ENCODE measurements at regions not wholly inside any gene's neighbourhood (a gene's known extent, or its start where the extent isn't known, plus 50 kb on each side); places are given as distances from the start of the nearest gene placed in this dataset.
"Not testable (repeated sequence)": the region's sequence is repeated elsewhere in the genome, so short reads cannot be mapped to it uniquely, and the experiment has no call there.

DNA sequence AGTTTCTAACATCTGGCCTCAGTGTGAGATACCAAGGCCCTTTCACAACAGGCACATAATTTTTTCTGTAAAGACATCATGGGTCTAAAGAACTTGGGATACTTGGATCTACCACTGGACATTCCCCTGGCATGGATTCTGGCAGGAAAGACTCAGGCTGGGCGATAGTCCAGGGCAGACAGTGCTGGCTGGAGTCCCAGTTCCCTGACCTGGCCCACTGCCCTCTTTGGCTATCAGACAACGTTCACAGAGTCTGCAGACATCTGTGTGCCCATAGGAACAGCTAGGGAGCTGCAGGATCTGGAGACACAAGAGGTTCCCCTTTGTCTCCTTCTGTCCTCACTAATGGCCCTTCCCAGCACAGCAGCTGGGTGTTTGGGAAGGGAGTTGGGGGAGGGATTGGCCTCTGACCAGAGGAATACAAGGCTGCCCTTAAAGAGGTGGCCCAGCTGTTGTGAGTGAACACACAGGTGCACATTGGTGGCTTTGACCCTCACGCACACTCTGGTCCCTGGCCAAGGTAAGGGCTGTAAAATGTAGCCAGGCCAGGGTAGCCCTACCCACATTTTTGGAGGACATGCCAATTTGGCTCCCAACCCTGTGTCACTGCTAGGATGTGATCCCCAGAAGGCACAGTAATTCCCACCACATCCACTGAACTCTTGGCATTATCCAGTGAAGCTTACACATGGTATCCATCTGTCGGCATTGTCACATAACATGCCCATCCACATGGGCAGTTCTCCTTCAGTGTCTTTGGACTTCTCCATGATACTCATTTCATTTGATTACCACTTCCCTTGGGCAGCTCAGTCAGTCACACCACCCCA, 72.3 kb downstream of the SOX3 start:
- no peaks in the 10 kb centered on the region for H3K9me3 Mint-ChIP-seq (ENCODE audit: unreplicated experiment)

DNA sequence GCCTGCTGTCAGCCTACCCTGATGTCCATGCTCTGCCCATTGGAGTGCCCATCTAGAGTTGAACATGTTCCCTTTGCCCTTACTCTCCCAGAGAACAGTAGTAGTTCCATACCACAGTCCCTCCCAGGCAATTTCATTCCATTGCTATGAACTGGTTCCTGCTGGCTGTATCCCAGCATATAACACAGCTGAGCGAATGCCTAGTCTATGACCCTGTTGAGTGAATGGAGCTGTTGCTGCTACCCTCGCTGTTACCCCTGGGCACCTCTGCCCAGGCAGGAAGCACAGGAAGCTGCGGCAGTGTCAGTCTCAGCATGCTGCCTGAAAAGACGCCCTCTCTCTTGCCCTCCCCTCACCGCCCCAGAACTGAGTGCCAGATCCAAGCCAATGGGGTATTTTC, 73.3 kb downstream of the SOX3 start:
- H3K4me1 Mint-ChIP-seq (ENCODE audit: low read depth, unreplicated experiment), result no peaks in the 10 kb centered on the region
- H3K27me3 Mint-ChIP-seq (ENCODE audit: unreplicated experiment), result no peaks in the 10 kb centered on the region
- no peaks in the 10 kb centered on the region for H3K9me3 Mint-ChIP-seq (ENCODE audit: unreplicated experiment)
- no peak overlapping the region for H3K4me3 Mint-ChIP-seq (ENCODE audit: unreplicated experiment)
- TF ChIP-seq, protein P1, sequence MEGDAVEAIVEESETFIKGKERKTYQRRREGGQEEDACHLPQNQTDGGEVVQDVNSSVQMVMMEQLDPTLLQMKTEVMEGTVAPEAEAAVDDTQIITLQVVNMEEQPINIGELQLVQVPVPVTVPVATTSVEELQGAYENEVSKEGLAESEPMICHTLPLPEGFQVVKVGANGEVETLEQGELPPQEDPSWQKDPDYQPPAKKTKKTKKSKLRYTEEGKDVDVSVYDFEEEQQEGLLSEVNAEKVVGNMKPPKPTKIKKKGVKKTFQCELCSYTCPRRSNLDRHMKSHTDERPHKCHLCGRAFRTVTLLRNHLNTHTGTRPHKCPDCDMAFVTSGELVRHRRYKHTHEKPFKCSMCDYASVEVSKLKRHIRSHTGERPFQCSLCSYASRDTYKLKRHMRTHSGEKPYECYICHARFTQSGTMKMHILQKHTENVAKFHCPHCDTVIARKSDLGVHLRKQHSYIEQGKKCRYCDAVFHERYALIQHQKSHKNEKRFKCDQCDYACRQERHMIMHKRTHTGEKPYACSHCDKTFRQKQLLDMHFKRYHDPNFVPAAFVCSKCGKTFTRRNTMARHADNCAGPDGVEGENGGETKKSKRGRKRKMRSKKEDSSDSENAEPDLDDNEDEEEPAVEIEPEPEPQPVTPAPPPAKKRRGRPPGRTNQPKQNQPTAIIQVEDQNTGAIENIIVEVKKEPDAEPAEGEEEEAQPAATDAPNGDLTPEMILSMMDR (IDR thresholded peaks at IDR 0.05; ENCODE audit: partially characterized antibody, unreplicated experiment), result no peak
- no peaks in the 10 kb centered on the region for H3K36me3 Mint-ChIP-seq (ENCODE audit: unreplicated experiment)
- H3K27ac Mint-ChIP-seq (ENCODE audit: unreplicated experiment), result no peak overlapping the region
- no peak for DNase-seq

More for the DNA sequence above, 72.3 kb downstream of the SOX3 start:
- no peak for DNase-seq
- H3K36me3 Mint-ChIP-seq (ENCODE audit: unreplicated experiment), result no peaks in the 10 kb centered on the region
- H3K4me3 Mint-ChIP-seq (ENCODE audit: unreplicated experiment), result no peak overlapping the region
- H3K27ac Mint-ChIP-seq (ENCODE audit: unreplicated experiment), result no peak overlapping the region
- H3K27me3 Mint-ChIP-seq (ENCODE audit: unreplicated experiment), result peaks cover 2% of the 10 kb centered on the region
- no peaks in the 10 kb centered on the region for H3K4me1 Mint-ChIP-seq (ENCODE audit: low read depth, unreplicated experiment)
- TF ChIP-seq, protein P1 (IDR thresholded peaks at IDR 0.05; ENCODE audit: partially characterized antibody, unreplicated experiment), result no peak

DNA sequence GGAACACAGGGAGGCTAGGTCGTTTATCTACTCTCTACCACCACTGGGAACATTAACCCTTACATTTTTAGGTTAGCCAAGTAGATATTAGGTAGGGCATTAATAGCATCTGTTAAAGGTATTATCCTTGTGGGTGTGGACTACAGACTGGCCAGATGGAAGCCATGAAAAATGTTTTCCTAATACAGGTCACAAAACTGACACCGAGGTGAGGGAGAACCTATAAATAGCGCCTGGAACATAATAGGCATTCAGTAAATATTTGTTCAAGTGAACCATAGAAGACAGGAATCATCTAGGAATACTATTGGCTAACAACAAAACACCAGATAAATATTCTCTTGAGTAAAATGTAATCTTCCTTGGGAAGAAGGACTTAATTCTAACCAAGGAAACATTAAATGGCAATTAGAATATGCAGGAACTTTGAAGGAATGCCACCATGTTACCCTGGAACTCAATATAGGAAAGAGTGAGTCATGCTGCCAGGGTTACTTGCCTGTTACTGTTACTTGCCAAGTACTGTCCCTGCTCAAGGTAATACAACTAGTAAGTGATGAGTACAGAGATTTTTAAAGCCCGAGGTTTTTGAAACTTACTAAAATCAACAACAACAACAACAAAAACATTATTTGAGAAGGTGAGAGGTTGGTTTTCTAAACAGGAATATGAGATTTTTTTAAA, 79.0 kb downstream of the SOX3 start:
- DNase-seq, result no peak
- no peaks in the 10 kb centered on the region for H3K27me3 Mint-ChIP-seq (ENCODE audit: unreplicated experiment)
- no peaks in the 10 kb centered on the region for H3K36me3 Mint-ChIP-seq (ENCODE audit: unreplicated experiment)
- H3K27ac Mint-ChIP-seq (ENCODE audit: unreplicated experiment), result no peak overlapping the region
- H3K4me3 Mint-ChIP-seq (ENCODE audit: unreplicated experiment), result no peak overlapping the region
- TF ChIP-seq, protein P1 (IDR thresholded peaks at IDR 0.05; ENCODE audit: partially characterized antibody, unreplicated experiment), result no peak
- no peaks in the 10 kb centered on the region for H3K9me3 Mint-ChIP-seq (ENCODE audit: unreplicated experiment)
- H3K4me1 Mint-ChIP-seq (ENCODE audit: low read depth, unreplicated experiment), result no peaks in the 10 kb centered on the region

DNA sequence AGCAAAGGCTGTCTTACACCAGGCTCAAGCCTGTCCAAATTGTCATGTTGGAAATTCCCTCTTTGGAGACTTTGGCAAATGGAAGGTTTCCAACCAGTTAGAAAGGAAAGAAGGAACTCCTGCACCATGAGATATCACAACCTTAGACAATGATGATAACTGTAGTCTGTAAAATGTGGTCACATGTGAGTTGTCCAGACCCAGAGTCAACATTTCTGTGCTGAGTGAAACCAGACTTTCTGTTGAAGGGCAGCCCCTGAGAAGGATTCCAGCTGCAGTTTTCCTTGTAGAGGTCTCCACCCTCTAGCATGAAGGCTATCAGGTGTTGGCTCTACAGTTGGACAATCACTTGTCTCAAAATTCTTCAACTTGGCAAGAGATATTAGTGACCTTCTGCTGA, 82.4 kb downstream of the SOX3 start:
- H3K27me3 Mint-ChIP-seq (ENCODE audit: unreplicated experiment), result no peaks in the 10 kb centered on the region
- DNase-seq, result no peak
- H3K4me1 Mint-ChIP-seq (ENCODE audit: low read depth, unreplicated experiment), result no peaks in the 10 kb centered on the region
- H3K27ac Mint-ChIP-seq (ENCODE audit: unreplicated experiment), result no peak overlapping the region
- H3K4me3 Mint-ChIP-seq (ENCODE audit: unreplicated experiment), result no peak overlapping the region
- no peaks in the 10 kb centered on the region for H3K9me3 Mint-ChIP-seq (ENCODE audit: unreplicated experiment)
- TF ChIP-seq, protein P1 (IDR thresholded peaks at IDR 0.05; ENCODE audit: partially characterized antibody, unreplicated experiment), result no peak
- no peaks in the 10 kb centered on the region for H3K36me3 Mint-ChIP-seq (ENCODE audit: unreplicated experiment)

DNA sequence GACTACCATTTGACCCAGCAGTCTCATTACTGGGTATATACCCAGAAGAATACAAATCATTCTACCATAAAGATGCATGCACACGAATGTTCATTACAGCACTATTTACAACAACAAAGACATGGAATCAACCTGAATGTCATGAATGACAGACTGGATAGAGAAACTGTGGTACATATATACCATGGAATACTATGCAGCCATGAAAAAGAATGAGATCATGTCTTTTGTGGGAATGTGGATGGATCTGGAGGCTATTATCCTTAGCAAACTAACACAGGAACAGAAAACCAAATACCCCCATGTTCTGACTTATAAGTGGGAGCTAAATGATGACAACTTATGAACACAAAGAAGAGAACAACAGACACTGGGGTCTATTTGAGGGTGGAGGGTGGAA, 102.7 kb downstream of the SOX3 start:
- H3K4me1 Mint-ChIP-seq (ENCODE audit: low read depth, unreplicated experiment); H3K36me3 Mint-ChIP-seq (ENCODE audit: unreplicated experiment); H3K27me3 Mint-ChIP-seq (ENCODE audit: unreplicated experiment); H3K4me3 Mint-ChIP-seq (ENCODE audit: unreplicated experiment); DNase-seq; H3K9me3 Mint-ChIP-seq (ENCODE audit: unreplicated experiment); H3K27ac Mint-ChIP-seq (ENCODE audit: unreplicated experiment): not testable (repeated sequence)

DNA sequence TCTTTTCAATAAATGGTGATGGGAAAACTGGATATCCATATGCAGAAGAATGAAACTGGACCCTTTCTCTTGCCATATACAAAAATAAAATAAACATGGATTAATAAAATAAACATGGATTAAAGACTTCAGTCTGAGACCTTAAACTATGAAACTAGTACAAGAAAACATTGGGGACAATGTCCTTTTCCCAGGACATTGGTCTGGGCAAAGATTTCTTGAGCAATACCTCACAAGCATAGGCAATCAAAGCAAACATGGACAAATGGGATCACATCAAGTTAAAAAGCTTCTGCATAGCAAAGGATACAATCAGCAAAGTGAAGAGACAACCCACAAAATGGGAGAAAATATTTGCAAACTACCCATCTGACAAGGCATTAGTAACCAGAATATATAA, 108.5 kb downstream of the SOX3 start:
- H3K9me3 Mint-ChIP-seq (ENCODE audit: unreplicated experiment); H3K27me3 Mint-ChIP-seq (ENCODE audit: unreplicated experiment); H3K4me1 Mint-ChIP-seq (ENCODE audit: low read depth, unreplicated experiment); H3K27ac Mint-ChIP-seq (ENCODE audit: unreplicated experiment); H3K4me3 Mint-ChIP-seq (ENCODE audit: unreplicated experiment); DNase-seq; H3K36me3 Mint-ChIP-seq (ENCODE audit: unreplicated experiment): not testable (repeated sequence)

All from glutamatergic neuron (in vitro differentiated cells).